Right lobe of liver (tissue), 6 donors: ENCODE measurements at regions not wholly inside any gene's neighbourhood (a gene's known extent, or its start where the extent isn't known, plus 50 kb on each side); places are given as distances from the start of the nearest gene placed in this dataset.

Experiments used
- ATAC-seq, 4 donors: fragments of 200-7000 bp; cut with Tn5 transposase; one replicate each; pipeline ENCODE4 v1.9.1; 2020; ENCODE audit warnings: mild to moderate bottlenecking in 4 of 4, moderate library complexity in 4 of 4
- DNase-seq, 3 donors: peaks; one replicate each; pipeline ENCODE4 v3.0.0-alpha.2; 2020
- H3K27ac ChIP-seq, 3 donors: fragments of 200-600 bp; one replicate each; pipeline ENCODE4 v1.8.0; 2022
- H3K27me3 ChIP-seq, 2 donors: fragments of 200-600 bp; one replicate each; pipeline ENCODE4 v1.8.0; 2022
- H3K36me3 ChIP-seq, 4 donors: fragments of 200-600 bp; sonication (generic) in 1 of 4; one replicate each; pipeline versions ENCODE4 v1.5.1 to v1.8.0; 2017 to 2022; ENCODE audit warnings: control low read depth in 1 of 4
- H3K4me1 ChIP-seq, 4 donors: fragments of 200-600 bp; sonication (generic) in 1 of 4; one replicate each; pipeline versions ENCODE4 v1.5.1 to v1.8.0; 2017 to 2022; ENCODE audit warnings: control low read depth in 1 of 4
- H3K4me3 ChIP-seq, 3 donors: fragments of 200-600 bp; one replicate each; pipeline ENCODE4 v1.8.0; 2022
- H3K9me3 ChIP-seq, 4 donors: fragments of 200-600 bp; sonication (generic) in 1 of 4; one replicate each; pipeline versions ENCODE4 v1.5.1 to v1.8.0; 2017 to 2022; ENCODE audit warnings: control low read depth in 1 of 4
- POLR2A ChIP-seq: fragments of 450-650 bp; IDR thresholded peaks from one replicate; pipeline ENCODE4 v1.6.1; 2017; ENCODE audit warnings: antibody characterized with exemption, mild to moderate bottlenecking
- WGBS: methylation state at CpG from one replicate; pipeline ENCODE4 v1.1.6; 2018; ENCODE audit warnings: low coverage, low lambda C conversion rate; ENCODE audit not compliant: insufficient coverage; ENCODE audit errors: missing lambda C conversion rate; 5-methylcytosine and 5-hydroxymethylcytosine counted together
- intact Hi-C, 2 donors: fragments of 100-400 bp; cut with DNase I; formaldehyde crosslinking; loops; one replicate each; pipeline versions ENCODE4 v1.11.2 to v1.14.1; 2022
- small RNA-seq, 2 experiments: library from RNA; depleted of rRNA; stranded (forward); fragments of <200 nt; gene quantifications; one replicate each; pipeline ENCODE3, GENCODE V24; 2016
- TF ChIP-seq, protein P1 (sequence below), 4 donors: fragments of 200-600 bp in 3 of 4; fragments of 450-650 bp in 1 of 4; IDR thresholded peaks; one replicate each; pipeline versions ENCODE4 v1.5.1 to v1.8.0; 2016 to 2022; ENCODE audit warnings: antibody characterized with exemption in 4 of 4, mild to moderate bottlenecking in 2 of 4
- donor health status: DM: no; HTN: yes; CAD: no.
- donor health status: DM: no; HTN: no; CAD: no.
- donor health status: DM: no; HTN: no; CAD: no.
- donor health status: DM: no; HTN: yes; CAD: no.
- donor health status: DM: no; HTN: yes; CAD: no.

DNA sequence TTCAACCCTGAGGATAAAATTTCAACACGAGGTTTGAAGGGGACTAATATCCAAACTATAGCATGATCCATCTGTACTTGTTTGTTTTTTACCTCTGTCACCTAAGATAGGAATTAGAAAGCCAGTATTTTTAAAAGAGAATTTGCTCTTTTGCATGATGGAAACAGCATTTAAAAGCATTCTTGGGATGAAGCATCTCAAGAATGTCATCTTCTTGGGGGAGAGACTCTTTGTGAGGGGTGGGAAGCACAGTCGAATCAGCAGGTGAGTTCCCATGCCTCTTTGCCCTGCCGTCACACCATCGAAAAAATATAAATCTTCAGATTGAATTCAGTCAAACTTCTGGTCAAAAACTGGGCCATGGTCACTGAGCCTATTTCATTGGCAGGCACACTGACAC, 55.3 kb upstream of the BCHE start:
- intact Hi-C loops, result no loop called here
- Histone ChIP-seq H3K27me3 (no peaks in the 10 kb centered on the region), H3K27ac (no peak overlapping the region), H3K36me3 (no peaks in the 10 kb centered on the region), H3K4me3 (no peak overlapping the region), H3K9me3 (no peaks in the 10 kb centered on the region), H3K4me1 (no peaks in the 10 kb centered on the region)
- 64% methylated on average over 4 of the region's 4 CpGs for WGBS
- DNase-seq (no peak), ATAC-seq (no peak)
- TF ChIP-seq, protein P1, sequence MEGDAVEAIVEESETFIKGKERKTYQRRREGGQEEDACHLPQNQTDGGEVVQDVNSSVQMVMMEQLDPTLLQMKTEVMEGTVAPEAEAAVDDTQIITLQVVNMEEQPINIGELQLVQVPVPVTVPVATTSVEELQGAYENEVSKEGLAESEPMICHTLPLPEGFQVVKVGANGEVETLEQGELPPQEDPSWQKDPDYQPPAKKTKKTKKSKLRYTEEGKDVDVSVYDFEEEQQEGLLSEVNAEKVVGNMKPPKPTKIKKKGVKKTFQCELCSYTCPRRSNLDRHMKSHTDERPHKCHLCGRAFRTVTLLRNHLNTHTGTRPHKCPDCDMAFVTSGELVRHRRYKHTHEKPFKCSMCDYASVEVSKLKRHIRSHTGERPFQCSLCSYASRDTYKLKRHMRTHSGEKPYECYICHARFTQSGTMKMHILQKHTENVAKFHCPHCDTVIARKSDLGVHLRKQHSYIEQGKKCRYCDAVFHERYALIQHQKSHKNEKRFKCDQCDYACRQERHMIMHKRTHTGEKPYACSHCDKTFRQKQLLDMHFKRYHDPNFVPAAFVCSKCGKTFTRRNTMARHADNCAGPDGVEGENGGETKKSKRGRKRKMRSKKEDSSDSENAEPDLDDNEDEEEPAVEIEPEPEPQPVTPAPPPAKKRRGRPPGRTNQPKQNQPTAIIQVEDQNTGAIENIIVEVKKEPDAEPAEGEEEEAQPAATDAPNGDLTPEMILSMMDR (IDR thresholded peaks at IDR 0.05), result no peak
- no peak for TF ChIP-seq POLR2A

Small RNAs in the stretch of these regions (small RNA-seq; reads per million reads assigned to genes)
- 0 reads per million in 2 experiments for gene AC069439.1
- 0 reads per million in 2 experiments for gene AC072046.1
- 0 reads per million in 2 experiments for gene AC072046.2
- gene MTND4LP10, result 0 reads per million in 2 experiments
- gene RN7SKP298, result 0 reads per million in 2 experiments
